NOMO-1 treated with dmso at 0.1 percent for 144 hours (cell line): ENCODE measurements at regions not wholly inside any gene's neighbourhood (a gene's known extent, or its start where the extent isn't known, plus 50 kb on each side); places are given as distances from the start of the nearest gene placed in this dataset.

ENCODE experiments used
- DNase-seq: peaks from one replicate; lab custom pipeline; 2025; ENCODE audit not compliant: unreplicated experiment; lab: John Stamatoyannopoulos, UW

- DNase-seq = no peak
These were observed 63.6 kb upstream of the C1QTNF7 start for GRCh38 chr4:15364183-15364582.

GRCh38 chr4:15365641-15366040, 62.2 kb upstream of the C1QTNF7 start:
- no peak for DNase-seq

- no peak for DNase-seq
These were observed 61.1 kb upstream of the C1QTNF7 start for GRCh38 chr4:15366721-15367120.

DNA sequence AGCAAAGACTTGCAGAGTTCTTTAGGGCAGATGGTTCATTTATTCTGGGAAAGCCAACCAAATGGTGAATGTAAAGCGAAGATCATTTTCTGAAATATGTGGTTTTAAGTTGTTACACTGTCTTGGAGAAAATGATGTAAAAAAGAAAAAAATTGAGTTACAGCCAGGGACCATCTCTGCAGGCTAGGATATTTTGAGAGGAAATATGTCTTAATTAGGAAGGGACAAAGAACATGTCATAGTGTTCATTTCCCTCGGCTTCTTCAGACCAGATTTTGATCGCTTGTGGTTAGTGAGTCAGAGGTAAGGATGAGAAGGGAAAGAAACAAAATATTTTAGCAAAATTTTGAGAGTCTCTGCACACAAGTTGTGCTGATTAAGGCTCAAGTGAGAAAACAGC, 59.0 kb upstream of the C1QTNF7 start:
- DNase-seq = no peak

DNA sequence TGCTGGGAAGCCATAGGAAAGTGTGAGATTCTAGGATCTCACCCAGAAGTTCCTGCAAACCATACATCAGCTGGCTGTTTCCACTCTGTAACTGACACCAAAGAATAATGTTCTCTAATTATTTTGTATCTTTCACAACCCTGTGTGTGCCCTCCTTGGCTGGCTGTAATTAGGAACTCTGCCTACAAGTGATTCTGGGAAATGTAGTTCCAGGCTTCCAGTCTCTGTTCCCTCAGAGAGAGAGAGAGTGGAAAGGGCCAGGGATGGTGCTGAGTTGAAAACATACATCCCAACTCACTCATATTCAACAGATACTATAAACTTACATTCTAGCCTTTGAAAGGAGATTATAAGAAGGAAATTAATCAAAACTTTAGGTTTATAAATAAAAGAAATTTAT, 57.5 kb upstream of the C1QTNF7 start:
- no peak for DNase-seq

- no peak for DNase-seq
These were observed 54.5 kb upstream of the C1QTNF7 start for GRCh38 chr4:15373363-15373762.

DNA sequence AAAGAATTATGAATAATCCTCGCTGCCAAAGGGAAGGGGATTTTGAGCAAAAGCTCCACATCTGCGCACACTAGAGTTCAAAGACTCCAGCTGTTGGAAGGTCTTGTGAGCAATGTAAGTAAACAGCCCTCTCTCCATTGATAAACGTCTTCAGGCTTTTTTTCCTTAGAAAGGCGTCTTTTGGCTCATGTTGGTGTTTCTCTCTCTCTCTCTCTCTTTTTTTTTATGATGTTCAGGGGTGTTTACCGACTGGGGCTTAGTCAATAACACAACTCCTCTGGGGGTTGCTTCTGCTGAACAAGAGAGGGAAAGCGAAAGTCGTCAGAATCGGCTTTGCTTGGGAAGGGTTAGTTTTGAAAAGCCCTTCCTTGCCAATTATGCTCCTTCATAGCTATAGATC, 53.2 kb upstream of the C1QTNF7 start:
- DNase-seq = no peak

DNA sequence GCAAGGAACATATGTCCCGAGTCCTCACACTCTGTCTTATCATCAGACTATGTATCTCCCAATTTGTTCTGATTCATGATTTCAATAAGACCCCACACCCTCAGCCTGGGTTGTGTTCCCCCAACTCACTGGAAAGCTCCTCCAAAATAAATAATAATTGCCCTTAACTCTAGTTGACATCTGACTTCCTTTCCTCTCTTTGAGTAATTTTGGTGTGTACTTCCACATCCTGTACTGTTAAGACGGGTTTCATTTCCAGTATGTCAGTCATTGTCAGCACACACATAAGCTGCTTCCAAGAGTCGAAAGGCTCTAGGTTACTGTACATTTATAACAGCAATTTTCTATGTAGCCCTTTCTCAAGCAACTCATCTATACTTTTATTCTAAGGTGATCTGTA, 52.2 kb upstream of the C1QTNF7 start:
- DNase-seq = peak; percentile 40

GRCh38 chr4:15376145-15376544, 51.7 kb upstream of the C1QTNF7 start:
- DNase-seq = no peak

DNA sequence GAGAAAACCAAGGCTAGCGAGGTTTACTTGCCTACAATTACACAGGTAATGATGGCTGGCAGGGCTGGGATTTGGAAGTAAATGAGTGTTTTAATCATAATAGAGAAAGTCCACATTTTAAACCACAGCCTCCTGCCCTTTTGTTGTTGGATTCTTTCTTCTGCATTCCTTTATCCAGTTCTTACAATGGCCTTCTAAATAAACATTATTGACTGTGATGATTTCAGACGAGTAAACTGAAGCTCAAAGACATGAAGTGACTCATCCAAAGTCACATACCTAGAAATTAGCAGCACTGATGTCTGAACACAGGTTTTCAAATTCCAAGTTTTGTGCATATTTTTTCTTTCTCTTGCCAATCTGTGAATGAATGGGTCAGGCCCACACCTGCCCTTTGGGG, 51.2 kb upstream of the C1QTNF7 start:
- no peak for DNase-seq
